Uterus (tissue), 3 donors: ENCODE measurements at regions not wholly inside any gene's neighbourhood (a gene's known extent, or its start where the extent isn't known, plus 50 kb on each side); places are given as distances from the start of the nearest gene placed in this dataset.

Experiments
- DNase-seq, 2 donors: peaks; one replicate each; pipeline ENCODE4 v3.0.0-alpha.2; 2019 to 2020
- H3K27ac ChIP-seq, 2 donors: fragments of 200-600 bp; sonication (generic); 1 replicate in 1 of 2; 2 replicates in 1 of 2; pipeline ENCODE4 v1.5.1; 2016 to 2018
- H3K27me3 ChIP-seq, 2 donors: fragments of 200-600 bp; sonication (generic); one replicate each; pipeline ENCODE4 v1.5.1; 2018 to 2019; ENCODE audit warnings: control low read depth in 1 of 2
- H3K36me3 ChIP-seq, 2 donors: fragments of 200-600 bp; sonication (generic); one replicate each; pipeline ENCODE4 v1.5.1; 2019; ENCODE audit warnings: control low read depth in 1 of 2
- H3K4me1 ChIP-seq, 2 donors: fragments of 200-600 bp; sonication (generic); one replicate each; pipeline ENCODE4 v1.5.1; 2018 to 2019; ENCODE audit warnings: control low read depth in 1 of 2
- H3K4me3 ChIP-seq, 2 donors: fragments of 200-600 bp; sonication (generic); 1 replicate in 1 of 2; 2 replicates in 1 of 2; pipeline ENCODE4 v1.5.1; 2018 to 2019; ENCODE audit warnings: mild to moderate bottlenecking in 1 of 2
- H3K9me3 ChIP-seq, 2 donors: fragments of 200-600 bp; sonication (generic); one replicate each; pipeline ENCODE4 v1.5.1; 2019; ENCODE audit warnings: control low read depth in 1 of 2
- CTCF ChIP-seq, 4 experiments: fragments of 200-600 bp in 2 of 4; fragments of 450-650 bp in 2 of 4; sonication (generic) in 2 of 4; IDR thresholded peaks; one replicate each; pipeline ENCODE4 v1.5.1; 2016 to 2019; ENCODE audit warnings: antibody characterized with exemption in 4 of 4, mild to moderate bottlenecking in 2 of 4, moderate library complexity in 1 of 4
- POLR2A ChIP-seq, 2 donors: fragments of 450-650 bp; IDR thresholded peaks; one replicate each; pipeline ENCODE4 v1.6.1; 2016; ENCODE audit warnings: antibody characterized with exemption in 2 of 2, mild to moderate bottlenecking in 1 of 2, moderate library complexity in 1 of 2
- intact Hi-C: fragments of 100-400 bp; cut with DNase I; formaldehyde crosslinking; loops from one replicate; pipeline ENCODE4 v1.15.1; 2023; ENCODE audit warnings: low total_unique reads
- donor health status: DM: yes; HTN: yes; CAD: no.

DNA sequence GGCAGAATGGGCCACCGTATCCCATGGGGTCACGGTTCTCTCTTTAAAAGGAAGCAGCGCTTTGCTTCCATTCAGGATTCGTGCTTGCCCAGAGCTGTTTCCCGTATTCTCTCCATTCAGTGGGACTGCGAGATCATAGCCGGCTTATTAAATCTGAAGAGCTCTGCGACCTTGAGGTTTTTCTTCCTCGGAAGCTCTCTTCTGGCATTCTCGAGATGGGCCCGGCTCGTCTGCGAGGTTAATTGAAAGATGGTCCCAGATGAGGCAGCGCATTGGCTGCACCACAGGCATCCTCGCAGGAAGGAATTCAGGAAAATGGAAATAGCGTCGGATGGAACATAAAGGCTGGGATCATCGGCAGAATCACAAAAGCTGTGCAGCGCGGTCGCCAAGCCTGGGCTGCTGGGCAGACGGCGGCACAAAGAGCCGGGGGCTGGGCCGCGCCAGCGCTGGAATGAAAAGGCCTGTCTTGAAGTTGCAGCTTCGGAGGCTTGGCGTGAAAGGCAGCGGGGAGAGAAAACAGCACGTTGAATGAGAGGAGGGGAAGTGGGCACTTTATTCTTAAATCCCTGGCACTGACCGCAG is 236.2 kb downstream of the IRX2 start:
- Histone ChIP-seq H3K27me3 (no peaks in the 10 kb centered on the region), H3K27ac (no peak overlapping the region), H3K4me3 (no peak overlapping the region), H3K4me1 (no peaks in the 10 kb centered on the region), H3K36me3 (no peaks in the 10 kb centered on the region), H3K9me3 (no peaks in the 10 kb centered on the region)
- TF ChIP-seq POLR2A (IDR thresholded peaks at IDR 0.05) (no peak), CTCF (IDR thresholded peaks at IDR 0.05) (no peak)
- DNase-seq: no peak
- intact Hi-C loops: no loop called here

DNA sequence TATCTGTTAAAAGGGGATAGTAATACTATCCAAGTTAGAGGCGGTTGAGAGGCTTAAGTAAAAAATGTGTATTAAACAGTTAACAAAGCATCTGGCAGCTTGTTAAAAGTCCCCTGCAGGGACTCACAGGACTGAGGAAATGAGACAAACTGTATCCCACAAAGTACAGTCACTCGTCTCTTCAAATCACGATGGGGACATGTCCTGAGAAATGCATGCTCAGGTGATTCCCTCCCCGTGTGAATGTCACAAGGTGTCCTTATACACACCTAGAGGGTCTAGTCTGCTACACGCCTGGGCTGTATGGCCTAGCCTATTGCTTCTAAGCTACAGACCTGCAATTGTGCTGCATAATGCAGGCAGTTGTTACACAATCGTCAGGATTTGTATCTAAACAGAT is 237.0 kb downstream of the IRX2 start:
- Histone ChIP-seq H3K4me3 (no peak overlapping the region), H3K36me3 (no peaks in the 10 kb centered on the region), H3K27me3 (no peaks in the 10 kb centered on the region), H3K9me3 (no peaks in the 10 kb centered on the region), H3K4me1 (no peaks in the 10 kb centered on the region), H3K27ac (no peak overlapping the region)
- no peak for DNase-seq
- TF ChIP-seq POLR2A (IDR thresholded peaks at IDR 0.05): no peak
- no peak for TF ChIP-seq CTCF (IDR thresholded peaks at IDR 0.05)
- intact Hi-C loops: no loop called here

DNA sequence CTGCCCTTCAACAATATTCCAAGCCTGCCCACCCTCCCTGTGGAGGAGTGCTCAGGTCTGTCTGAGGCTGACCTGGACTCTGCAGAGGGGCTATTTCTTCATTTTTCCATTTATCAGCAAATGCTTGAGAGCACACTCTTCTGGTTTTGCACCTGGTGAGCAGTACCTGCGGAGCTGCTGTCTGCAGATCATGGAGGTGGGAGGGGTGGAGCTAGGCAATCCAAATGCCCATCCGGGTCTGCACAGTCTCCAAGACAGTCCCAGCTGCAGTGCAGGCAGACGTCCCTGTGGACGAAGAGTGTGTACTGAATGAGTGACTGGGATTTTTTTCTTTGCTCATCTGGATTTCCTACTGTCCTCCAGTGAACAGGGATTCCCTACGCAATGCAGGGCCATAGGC is 239.8 kb downstream of the IRX2 start:
- TF ChIP-seq POLR2A (IDR thresholded peaks at IDR 0.05) (no peak), CTCF (IDR thresholded peaks at IDR 0.05) (no peak)
- no peak overlapping the region for H3K4me3 ChIP-seq
- H3K36me3 ChIP-seq: no peaks in the 10 kb centered on the region
- no peak for DNase-seq
- H3K27me3 ChIP-seq: no peaks in the 10 kb centered on the region
- H3K27ac ChIP-seq: no peak overlapping the region
- no peaks in the 10 kb centered on the region for H3K4me1 ChIP-seq
- intact Hi-C loops: no loop called here
- no peaks in the 10 kb centered on the region for H3K9me3 ChIP-seq

DNA sequence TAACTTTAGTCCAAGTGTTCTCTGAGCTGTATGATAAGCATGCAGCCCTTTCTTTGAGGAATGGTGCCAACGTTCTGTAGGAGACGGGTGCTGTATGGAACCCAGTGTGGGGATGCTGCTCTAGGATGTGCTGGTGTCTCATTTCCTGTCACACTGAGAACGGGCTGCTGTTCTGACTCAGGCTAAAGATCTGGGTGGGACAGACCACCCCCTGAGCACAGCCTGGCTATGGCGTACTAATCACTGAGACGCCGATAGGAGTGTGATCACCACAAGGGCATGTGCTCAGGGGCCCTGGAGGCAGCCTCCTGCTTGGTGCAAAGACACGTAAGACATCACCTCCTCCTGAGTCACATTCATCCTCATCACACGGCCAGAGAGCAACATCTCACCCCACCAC is 240.4 kb downstream of the IRX2 start:
- Histone ChIP-seq H3K9me3 (no peaks in the 10 kb centered on the region), H3K4me3 (no peak overlapping the region), H3K4me1 (no peaks in the 10 kb centered on the region), H3K27ac (no peak overlapping the region), H3K36me3 (no peaks in the 10 kb centered on the region), H3K27me3 (no peaks in the 10 kb centered on the region)
- no peak for DNase-seq
- intact Hi-C loops: no loop called here
- TF ChIP-seq POLR2A (IDR thresholded peaks at IDR 0.05): no peak
- no peak for TF ChIP-seq CTCF (IDR thresholded peaks at IDR 0.05)

DNA sequence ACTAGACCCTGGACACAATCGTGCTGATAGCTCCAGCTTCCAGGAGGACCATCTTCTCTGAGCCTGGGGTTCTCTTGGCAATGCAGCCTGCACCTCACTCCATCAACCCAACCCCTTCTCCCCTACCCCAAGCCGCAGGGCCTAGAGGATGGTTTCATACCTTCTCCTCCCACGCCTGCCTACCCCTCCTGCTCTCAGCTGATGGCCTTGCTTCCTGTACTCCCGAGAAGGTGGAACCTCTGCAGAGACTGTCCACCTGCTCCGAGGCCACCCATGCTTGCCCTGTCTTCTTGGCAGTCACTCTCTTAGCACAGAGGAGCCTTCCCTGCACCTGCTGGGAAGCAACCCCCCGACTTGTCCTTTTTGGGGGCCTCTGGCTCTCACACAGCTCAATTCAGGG is 241.9 kb downstream of the IRX2 start:
- no peaks in the 10 kb centered on the region for H3K9me3 ChIP-seq
- H3K36me3 ChIP-seq: no peaks in the 10 kb centered on the region
- no peak overlapping the region for H3K27ac ChIP-seq
- no peak for DNase-seq
- intact Hi-C loops: no loop called here
- TF ChIP-seq CTCF (IDR thresholded peaks at IDR 0.05): no peak
- TF ChIP-seq POLR2A (IDR thresholded peaks at IDR 0.05): no peak
- H3K27me3 ChIP-seq: no peaks in the 10 kb centered on the region
- H3K4me3 ChIP-seq: no peak overlapping the region
- no peaks in the 10 kb centered on the region for H3K4me1 ChIP-seq
